Fibroblast of lung (primary cell): ENCODE measurements at regions not wholly inside any gene's neighbourhood (a gene's known extent, or its start where the extent isn't known, plus 50 kb on each side); places are given as distances from the start of the nearest gene placed in this dataset.

ENCODE experiments used
- DNase-seq, 2 donors: peaks; one replicate each; pipeline versions ENCODE4 v3.0.0 to v3.0.0-alpha.2; 2010; ENCODE audit warnings: low read depth in 2 of 2
- H2AFZ ChIP-seq: 2 replicates; pipeline ENCODE4 v1.5.1; 2012; ENCODE audit warnings: low read length, control low read depth, inconsistent platforms
- H3K27ac ChIP-seq: 2 replicates; pipeline ENCODE4 v1.5.1; 2011; ENCODE audit warnings: low read length, control low read depth; ENCODE audit not compliant: insufficient read depth
- H3K27me3 ChIP-seq: 2 replicates; pipeline ENCODE4 v1.5.1; 2011; ENCODE audit warnings: mild to moderate bottlenecking, low read length; ENCODE audit not compliant: control insufficient read depth, insufficient read depth
- H3K36me3 ChIP-seq: 2 replicates; pipeline ENCODE4 v1.5.1; 2011; ENCODE audit warnings: low read length; ENCODE audit not compliant: control insufficient read depth, insufficient read depth
- H3K4me1 ChIP-seq: 2 replicates; pipeline ENCODE4 v1.5.1; 2011; ENCODE audit warnings: low read length; ENCODE audit not compliant: control insufficient read depth, insufficient read depth; ENCODE audit errors: extremely low read depth
- H3K4me2 ChIP-seq: 2 replicates; pipeline ENCODE4 v1.5.1; 2011; ENCODE audit warnings: low read length, control low read depth; ENCODE audit not compliant: insufficient read depth; ENCODE audit errors: extremely low read depth
- H3K4me3 ChIP-seq, 4 experiments: fragments of 200-600 bp in 1 of 4; sonication (generic) in 1 of 4; replicated peaks in 1 of 4; 2 replicates each; pipeline ENCODE4 v1.5.1; 2011 to 2016; ENCODE audit warnings: low read length in 4 of 4, low read depth in 3 of 4, mild to moderate bottlenecking in 3 of 4, control low read depth in 2 of 4, inconsistent platforms in 1 of 4, mixed read lengths in 1 of 4; ENCODE audit not compliant: insufficient read depth in 1 of 4; ENCODE audit errors: control extremely low read depth in 1 of 4
- H3K79me2 ChIP-seq: 2 replicates; pipeline ENCODE4 v1.5.1; 2012; ENCODE audit warnings: mild to moderate bottlenecking, low read length, inconsistent platforms; ENCODE audit not compliant: control insufficient read depth, insufficient read depth
- H3K9ac ChIP-seq: 2 replicates; pipeline ENCODE4 v1.5.1; 2011; ENCODE audit warnings: mild to moderate bottlenecking, low read length, control low read depth; ENCODE audit not compliant: insufficient read depth
- H3K9me3 ChIP-seq: 2 replicates; pipeline ENCODE4 v1.5.1; 2012; ENCODE audit warnings: low read depth, low read length; ENCODE audit not compliant: control insufficient read depth, insufficient read depth
- H4K20me1 ChIP-seq: 2 replicates; pipeline ENCODE4 v1.5.1; 2011; ENCODE audit warnings: low read length; ENCODE audit not compliant: control insufficient read depth, insufficient read depth; ENCODE audit errors: extremely low read depth
- CTCF ChIP-seq, 2 donors: IDR thresholded peaks in 1 of 2; conservative IDR thresholded peaks in 1 of 2; 1 replicate in 1 of 2; 2 replicates in 1 of 2; pipeline ENCODE4 v1.5.1; 2011 to 2012; ENCODE audit warnings: low read length in 2 of 2, control low read depth in 1 of 2, inconsistent platforms in 1 of 2, low read depth in 1 of 2, mild to moderate bottlenecking in 1 of 2
- EZH2 ChIP-seq: IDR thresholded peaks from 2 replicates; pipeline ENCODE4 v1.5.1; 2012; ENCODE audit warnings: low read length, control low read depth, mild to moderate bottlenecking; ENCODE audit errors: missing control alignments

- no peak overlapping the region for H3K4me2 ChIP-seq
- no peak overlapping the region for H2AFZ ChIP-seq
- H3K36me3 ChIP-seq = no peaks in the 10 kb centered on the region
- peak; percentile 36 to 48 for DNase-seq
- no peak overlapping the region for H3K27ac ChIP-seq
- no peaks in the 10 kb centered on the region for H3K9me3 ChIP-seq
- TF ChIP-seq CTCF (conservative IDR thresholded peaks at IDR 0.05 in 1 of 2, IDR thresholded peaks at IDR 0.05 in 1 of 2; ENCODE audit: low read depth in 1 of 2, low read length in 2 of 2) = no peak
- no peak for TF ChIP-seq EZH2
- H3K4me3 ChIP-seq = no peak overlapping the region
- no peaks in the 10 kb centered on the region for H4K20me1 ChIP-seq
- no peak overlapping the region for H3K9ac ChIP-seq
- H3K79me2 ChIP-seq = no peaks in the 10 kb centered on the region
- no peaks in the 10 kb centered on the region for H3K27me3 ChIP-seq
- H3K4me1 ChIP-seq = no peaks in the 10 kb centered on the region
These were observed 364.6 kb upstream of the ZNF385D start for GRCh38 chr3:22115581-22115980.

- no peak overlapping the region for H2AFZ ChIP-seq
- peak in 1 of 2 donors; percentile 64 for DNase-seq
- H4K20me1 ChIP-seq = no peaks in the 10 kb centered on the region
- no peaks in the 10 kb centered on the region for H3K27me3 ChIP-seq
- no peak overlapping the region for H3K4me3 ChIP-seq
- H3K9ac ChIP-seq = no peak overlapping the region
- H3K9me3 ChIP-seq = no peaks in the 10 kb centered on the region
- TF ChIP-seq CTCF (conservative IDR thresholded peaks at IDR 0.05 in 1 of 2, IDR thresholded peaks at IDR 0.05 in 1 of 2; ENCODE audit: low read depth in 1 of 2, low read length in 2 of 2) (no peak), EZH2 (no peak)
- no peaks in the 10 kb centered on the region for H3K4me1 ChIP-seq
- H3K79me2 ChIP-seq = no peaks in the 10 kb centered on the region
- no peaks in the 10 kb centered on the region for H3K36me3 ChIP-seq
- no peak overlapping the region for H3K27ac ChIP-seq
- H3K4me2 ChIP-seq = no peak overlapping the region
These were observed 366.1 kb upstream of the ZNF385D start for GRCh38 chr3:22117091-22117490.

- Histone ChIP-seq H4K20me1 (no peaks in the 10 kb centered on the region), H3K36me3 (no peaks in the 10 kb centered on the region), H2AFZ (no peak overlapping the region), H3K27me3 (no peaks in the 10 kb centered on the region), H3K4me3 (no peak overlapping the region), H3K4me1 (no peaks in the 10 kb centered on the region), H3K9ac (no peak overlapping the region), H3K9me3 (no peaks in the 10 kb centered on the region), H3K4me2 (no peak overlapping the region), H3K27ac (no peak overlapping the region), H3K79me2 (no peaks in the 10 kb centered on the region)
- peak in 1 of 2 donors; percentile 43 for TF ChIP-seq CTCF (conservative IDR thresholded peaks at IDR 0.05 in 1 of 2, IDR thresholded peaks at IDR 0.05 in 1 of 2; ENCODE audit: low read depth in 1 of 2, low read length in 2 of 2)
- TF ChIP-seq EZH2 = no peak
- peak; percentile 45 to 82 for DNase-seq
These were observed 366.8 kb upstream of the ZNF385D start for GRCh38 chr3:22117751-22118346.
